GM23248 (cell line): ENCODE measurements at regions not wholly inside any gene's neighbourhood (a gene's known extent, or its start where the extent isn't known, plus 50 kb on each side); places are given as distances from the start of the nearest gene placed in this dataset.

Source experiments
- EZH2 ChIP-seq: fragments of 200-600 bp; sonication (generic); IDR thresholded peaks from 2 replicates; pipeline ENCODE4 v1.6.1; 2018; ENCODE audit warnings: antibody characterized with exemption, mild to moderate bottlenecking; ENCODE audit not compliant: insufficient read depth, poor library complexity, severe bottlenecking
- EZH2phosphoT487 ChIP-seq: fragments of 200-600 bp; sonication (generic); IDR thresholded peaks from 2 replicates; pipeline ENCODE4 v1.6.1; 2018; ENCODE audit warnings: antibody characterized with exemption, moderate library complexity, mild to moderate bottlenecking, low read depth; ENCODE audit not compliant: insufficient read depth

GRCh38 chr6:100237821-100238220, 226.9 kb downstream of the SIM1 start:
- TF ChIP-seq EZH2, result no peak
- no peak for TF ChIP-seq EZH2phosphoT487
